A673 (cell line): ENCODE measurements at regions not wholly inside any gene's neighbourhood (a gene's known extent, or its start where the extent isn't known, plus 50 kb on each side); places are given as distances from the start of the nearest gene placed in this dataset.

Experiments
- CTCF ChIP-seq: fragments of 300-800, 200-600 bp; sonication (generic); conservative IDR thresholded peaks from 2 replicates; pipeline ENCODE4 v1.5.1; 2017; ENCODE audit warnings: low read depth, mild to moderate bottlenecking, antibody characterized with exemption, low read length, moderate library complexity, mixed read lengths
- EZH2 ChIP-seq: fragments of 200-600 bp; sonication (generic); IDR thresholded peaks from 2 replicates; pipeline ENCODE4 v1.6.1; 2017; ENCODE audit warnings: borderline replicate concordance, low read depth, mild to moderate bottlenecking, mixed read lengths, antibody characterized with exemption, low read length; ENCODE audit not compliant: poor library complexity, severe bottlenecking

DNA sequence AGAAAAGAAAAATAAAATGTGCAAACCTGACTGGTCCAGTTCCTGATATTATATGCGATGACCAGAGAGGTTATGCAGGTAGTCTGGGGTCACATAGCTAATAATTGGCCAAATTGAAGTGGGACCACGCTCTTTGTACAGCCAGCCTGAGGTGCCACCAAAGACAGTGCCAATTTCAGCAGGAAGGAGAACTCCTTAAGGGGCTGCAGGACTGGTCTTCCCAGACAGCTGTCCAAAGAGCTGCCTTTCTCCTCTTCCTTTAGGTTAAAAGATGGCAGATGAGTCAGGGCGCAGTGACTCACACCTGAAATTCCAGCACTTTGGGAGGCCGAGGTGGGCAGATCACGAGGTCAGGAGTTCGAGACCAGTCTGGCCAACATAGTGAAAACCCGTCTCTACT, 95.5 kb downstream of the ACKR3 start:
- TF ChIP-seq CTCF (no peak), EZH2 (no peak)
